WI38 (cell line): ENCODE measurements at regions not wholly inside any gene's neighbourhood (a gene's known extent, or its start where the extent isn't known, plus 50 kb on each side); places are given as distances from the start of the nearest gene placed in this dataset.

Experiments
- H3K4me3 ChIP-seq: 2 replicates; pipeline ENCODE4 v1.5.1; 2011; ENCODE audit warnings: low read depth, mild to moderate bottlenecking, control low read depth, low read length
- TF ChIP-seq, protein P1 (sequence below): IDR thresholded peaks from 2 replicates; pipeline ENCODE4 v1.5.1; 2012; ENCODE audit warnings: low read depth, mild to moderate bottlenecking, control low read depth, low read length

DNA sequence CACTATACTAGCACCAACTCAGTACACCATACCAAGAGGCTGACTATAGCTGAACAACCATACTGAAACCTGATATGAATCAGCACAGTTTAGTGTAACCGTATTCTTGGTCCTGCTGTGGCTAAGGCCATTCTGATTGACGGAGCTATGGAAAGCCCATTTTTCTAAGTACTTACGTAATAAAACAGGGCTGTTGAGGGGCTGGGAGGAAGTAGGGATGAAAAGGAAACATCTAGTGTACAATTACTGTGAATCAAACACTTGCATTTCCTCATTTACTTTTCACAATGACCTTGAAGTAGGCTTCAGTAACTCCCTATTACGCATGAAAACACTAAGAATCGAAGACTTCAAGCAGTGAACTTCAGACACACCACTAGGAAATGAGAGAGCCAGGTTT, 198.2 kb downstream of the BTG1 start:
- no peak overlapping the region for H3K4me3 ChIP-seq
- TF ChIP-seq, protein P1, sequence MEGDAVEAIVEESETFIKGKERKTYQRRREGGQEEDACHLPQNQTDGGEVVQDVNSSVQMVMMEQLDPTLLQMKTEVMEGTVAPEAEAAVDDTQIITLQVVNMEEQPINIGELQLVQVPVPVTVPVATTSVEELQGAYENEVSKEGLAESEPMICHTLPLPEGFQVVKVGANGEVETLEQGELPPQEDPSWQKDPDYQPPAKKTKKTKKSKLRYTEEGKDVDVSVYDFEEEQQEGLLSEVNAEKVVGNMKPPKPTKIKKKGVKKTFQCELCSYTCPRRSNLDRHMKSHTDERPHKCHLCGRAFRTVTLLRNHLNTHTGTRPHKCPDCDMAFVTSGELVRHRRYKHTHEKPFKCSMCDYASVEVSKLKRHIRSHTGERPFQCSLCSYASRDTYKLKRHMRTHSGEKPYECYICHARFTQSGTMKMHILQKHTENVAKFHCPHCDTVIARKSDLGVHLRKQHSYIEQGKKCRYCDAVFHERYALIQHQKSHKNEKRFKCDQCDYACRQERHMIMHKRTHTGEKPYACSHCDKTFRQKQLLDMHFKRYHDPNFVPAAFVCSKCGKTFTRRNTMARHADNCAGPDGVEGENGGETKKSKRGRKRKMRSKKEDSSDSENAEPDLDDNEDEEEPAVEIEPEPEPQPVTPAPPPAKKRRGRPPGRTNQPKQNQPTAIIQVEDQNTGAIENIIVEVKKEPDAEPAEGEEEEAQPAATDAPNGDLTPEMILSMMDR: no peak

GRCh38 chr12:91944637-91945036, 201.0 kb downstream of the BTG1 start:
- TF ChIP-seq, protein P1: no peak
- no peak overlapping the region for H3K4me3 ChIP-seq

DNA sequence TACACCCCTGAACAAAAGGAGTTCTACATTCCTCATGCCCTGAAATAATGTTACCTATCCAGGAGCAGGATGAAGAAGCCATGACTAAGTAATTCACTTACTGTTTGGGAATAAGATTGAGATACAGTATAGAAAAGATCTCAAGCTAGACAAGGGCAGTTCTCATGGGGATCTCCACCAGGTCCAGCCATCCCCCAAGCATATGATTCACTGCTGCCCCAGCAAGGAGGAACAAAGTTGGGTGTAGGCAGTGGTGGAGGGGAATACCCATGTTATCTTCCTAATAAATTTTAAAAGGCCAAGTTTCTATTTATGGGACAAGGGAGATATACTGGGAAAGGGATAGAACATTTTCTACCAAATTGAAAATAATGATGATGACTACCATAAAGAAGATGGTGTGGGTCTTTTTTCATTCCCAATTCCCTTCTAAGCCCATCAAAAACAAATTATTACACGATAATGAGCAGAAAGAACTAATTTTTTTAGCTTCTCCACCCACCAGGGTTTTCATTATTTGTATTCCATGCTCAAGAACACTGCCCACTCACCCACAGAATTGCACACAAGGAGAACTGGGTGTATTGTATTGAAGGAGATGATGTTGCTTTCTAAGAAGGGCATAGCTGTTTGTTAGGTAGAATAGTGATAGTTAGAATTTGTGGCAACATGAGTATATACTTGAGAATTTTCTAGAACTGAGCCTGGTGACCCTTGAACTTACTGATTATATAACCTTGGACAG, 204.6 kb downstream of the BTG1 start:
- H3K4me3 ChIP-seq: no peak overlapping the region
- TF ChIP-seq, protein P1: no peak

DNA sequence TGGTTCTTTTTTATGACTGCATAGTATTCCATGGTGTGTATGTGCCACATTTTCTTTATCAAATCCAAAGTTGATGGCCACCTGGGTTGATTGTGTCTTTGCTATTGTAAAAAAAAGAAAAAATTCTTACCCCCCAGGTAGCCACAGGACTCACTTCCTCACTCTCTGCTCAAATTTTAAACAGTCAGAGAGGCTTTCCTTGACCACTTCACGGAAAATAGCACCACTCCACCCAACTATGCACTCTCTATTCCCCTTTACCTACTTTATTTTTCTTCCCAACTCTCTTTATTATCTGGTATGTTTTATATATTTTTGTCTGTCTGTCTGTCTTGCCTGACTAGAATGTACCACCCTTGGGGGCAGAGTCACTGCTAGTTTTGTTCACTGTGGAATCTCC, 205.3 kb downstream of the BTG1 start:
- TF ChIP-seq, protein P1: no peak
- no peak overlapping the region for H3K4me3 ChIP-seq

DNA sequence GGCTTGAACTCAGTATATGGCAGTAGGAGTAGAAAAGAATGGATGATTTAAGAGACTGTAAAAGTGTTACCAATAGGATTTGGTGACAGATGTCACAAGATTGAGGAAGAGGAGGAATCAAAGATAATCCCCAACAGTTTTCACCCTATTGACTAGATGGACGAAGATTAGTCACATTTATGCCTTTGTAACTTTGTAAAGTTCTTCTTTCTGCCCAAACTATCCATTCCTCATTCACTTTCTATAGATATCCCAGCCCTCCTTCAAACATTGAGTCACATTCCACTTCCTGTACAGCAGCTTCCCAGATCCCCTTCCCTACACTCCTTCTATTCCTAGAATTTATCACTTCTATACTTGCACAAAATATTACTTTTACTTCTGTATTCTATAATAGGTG, 207.9 kb downstream of the BTG1 start:
- TF ChIP-seq, protein P1: no peak
- no peak overlapping the region for H3K4me3 ChIP-seq

- TF ChIP-seq, protein P1: no peak
- no peak overlapping the region for H3K4me3 ChIP-seq
Measured at GRCh38 chr12:91937009-91937408, 208.6 kb downstream of the BTG1 start.

- no peak overlapping the region for H3K4me3 ChIP-seq
- TF ChIP-seq, protein P1: no peak
Measured at GRCh38 chr12:91935296-91935695, 210.3 kb downstream of the BTG1 start.
